Dermis blood vessel endothelial cell (primary cell): ENCODE measurements at regions not wholly inside any gene's neighbourhood (a gene's known extent, or its start where the extent isn't known, plus 50 kb on each side); places are given as distances from the start of the nearest gene placed in this dataset.
"Not testable (repeated sequence)": the region's sequence is repeated elsewhere in the genome, so short reads cannot be mapped to it uniquely, and the experiment has no call there.

ENCODE experiments used
- DNase-seq: peaks from one replicate; pipeline ENCODE4 v3.0.0; 2010

DNA sequence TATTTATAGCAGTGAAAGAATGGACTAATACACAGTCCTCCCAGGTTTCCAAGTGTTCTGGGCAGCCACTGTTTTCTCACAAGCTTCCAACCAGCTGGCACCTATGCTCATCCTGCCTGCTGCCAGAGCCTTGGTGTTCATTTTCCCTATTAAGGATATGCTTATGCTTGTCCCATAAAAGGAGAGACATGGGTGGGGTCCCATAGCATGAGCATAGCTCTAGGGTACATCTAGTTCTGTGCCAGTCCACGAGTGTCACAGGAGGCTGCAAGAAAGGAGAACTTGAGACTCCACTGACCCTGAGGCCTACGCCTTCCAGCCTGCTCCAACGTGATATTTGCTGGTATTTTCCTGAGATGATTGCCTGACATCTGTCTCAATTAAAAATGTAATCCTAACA lies 192.4 kb upstream of the PTGFR start:
- DNase-seq, result no peak

- no peak for DNase-seq
Observed at GRCh38 chr1:78301141-78301540, 189.6 kb upstream of the PTGFR start.

- DNase-seq, result peak; percentile 44
Observed at GRCh38 chr1:78303620-78304019, 187.2 kb upstream of the PTGFR start.

- no peak for DNase-seq
Observed at GRCh38 chr1:78304341-78304740, 186.4 kb upstream of the PTGFR start.

GRCh38 chr1:78304761-78305160 lies 186.0 kb upstream of the PTGFR start:
- no peak for DNase-seq

GRCh38 chr1:78310261-78310660 lies 180.5 kb upstream of the PTGFR start:
- DNase-seq, result not testable (repeated sequence)

- no peak for DNase-seq
Observed at GRCh38 chr1:78318011-78318410, 172.8 kb upstream of the PTGFR start.

DNA sequence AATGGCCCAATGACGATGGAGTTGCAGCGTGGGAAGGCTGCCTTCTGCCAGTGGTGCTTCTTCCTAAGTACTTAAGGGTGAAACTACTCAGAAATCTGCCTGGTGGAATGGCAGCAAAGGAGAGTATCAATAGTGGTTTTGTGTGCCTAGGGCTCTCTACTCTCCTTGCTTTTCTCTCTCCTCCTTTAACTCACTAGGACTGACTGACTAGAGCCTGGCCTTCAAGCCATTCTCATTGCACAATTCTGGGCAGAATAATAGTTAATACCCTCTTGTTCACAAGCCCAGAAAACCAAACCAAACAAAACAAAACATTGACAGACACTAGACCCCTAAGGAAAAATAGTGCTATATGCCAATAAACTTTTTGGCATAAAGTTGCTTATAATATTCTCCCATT lies 171.2 kb upstream of the PTGFR start:
- no peak for DNase-seq

- no peak for DNase-seq
Observed at GRCh38 chr1:78322928-78323680, 167.7 kb upstream of the PTGFR start.

DNA sequence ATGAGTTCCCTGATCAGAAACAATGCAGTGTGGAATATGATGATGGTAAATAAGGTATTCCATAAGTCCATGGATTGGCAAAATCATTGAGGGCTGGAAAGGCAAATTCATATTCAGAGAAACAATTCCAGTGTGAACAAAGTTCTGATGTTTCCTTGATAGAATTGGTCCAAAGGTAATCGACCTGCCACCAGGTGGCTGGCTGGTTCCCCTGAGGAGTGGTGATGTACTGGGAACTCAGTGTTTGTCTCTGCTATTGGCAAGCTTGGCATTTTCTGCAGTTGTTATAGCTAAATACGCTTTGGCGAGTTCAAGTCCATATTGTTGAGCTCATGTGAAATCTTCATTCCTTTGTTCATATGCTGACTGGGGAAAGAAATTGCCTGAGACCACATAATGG lies 165.5 kb upstream of the PTGFR start:
- DNase-seq, result no peak

- DNase-seq, result no peak
Observed at GRCh38 chr1:78329475-78329874, 161.3 kb upstream of the PTGFR start.

- no peak for DNase-seq
Observed at GRCh38 chr1:78331799-78332198, 159.0 kb upstream of the PTGFR start.

- DNase-seq, result peak; percentile 43
Observed at GRCh38 chr1:78333502-78333901, 157.3 kb upstream of the PTGFR start.

DNA sequence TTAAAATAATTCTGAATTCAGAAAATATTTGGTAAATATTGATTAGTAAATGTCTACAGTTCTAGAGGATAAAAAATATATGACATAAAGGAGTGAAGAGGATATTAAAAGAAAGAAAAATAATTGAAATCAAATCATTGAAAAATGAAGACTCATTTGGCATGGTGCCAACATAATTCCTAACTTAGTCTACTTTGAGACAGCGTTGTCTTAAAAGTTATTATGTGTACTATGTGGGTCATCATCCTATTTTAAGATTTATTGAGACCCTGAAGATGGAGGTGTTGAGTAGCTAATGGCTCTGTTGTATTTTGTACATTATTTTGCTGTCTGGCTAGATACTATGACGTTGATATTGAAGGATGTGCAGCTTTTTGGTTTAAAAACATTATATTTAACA lies 156.7 kb upstream of the PTGFR start:
- DNase-seq, result no peak

GRCh38 chr1:78334952-78335351 lies 155.8 kb upstream of the PTGFR start:
- no peak for DNase-seq

DNA sequence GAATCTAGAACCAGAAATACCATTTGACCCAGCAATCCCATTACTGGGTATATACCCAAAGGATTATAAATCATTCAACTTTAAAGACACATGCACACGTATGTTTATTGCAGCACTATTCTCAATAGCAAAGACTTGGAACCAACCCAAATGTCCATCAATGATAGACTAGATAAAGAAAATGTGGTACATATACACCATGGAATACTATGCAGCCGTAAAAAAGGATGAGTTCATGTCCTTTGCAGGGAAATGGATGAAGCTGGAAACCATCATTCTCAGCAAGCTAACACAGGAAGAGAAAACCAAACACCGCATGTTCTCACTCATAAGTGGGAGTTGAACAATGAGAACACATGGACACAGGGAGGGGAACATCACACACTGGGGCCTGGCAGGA lies 154.0 kb upstream of the PTGFR start:
- not testable (repeated sequence) for DNase-seq

- DNase-seq, result peak; percentile 12
Observed at GRCh38 chr1:78339490-78339889, 151.3 kb upstream of the PTGFR start.

GRCh38 chr1:78340006-78340405 lies 150.8 kb upstream of the PTGFR start:
- DNase-seq, result peak; percentile 53

GRCh38 chr1:78348496-78349284 lies 142.1 kb upstream of the PTGFR start:
- DNase-seq, result no peak

DNA sequence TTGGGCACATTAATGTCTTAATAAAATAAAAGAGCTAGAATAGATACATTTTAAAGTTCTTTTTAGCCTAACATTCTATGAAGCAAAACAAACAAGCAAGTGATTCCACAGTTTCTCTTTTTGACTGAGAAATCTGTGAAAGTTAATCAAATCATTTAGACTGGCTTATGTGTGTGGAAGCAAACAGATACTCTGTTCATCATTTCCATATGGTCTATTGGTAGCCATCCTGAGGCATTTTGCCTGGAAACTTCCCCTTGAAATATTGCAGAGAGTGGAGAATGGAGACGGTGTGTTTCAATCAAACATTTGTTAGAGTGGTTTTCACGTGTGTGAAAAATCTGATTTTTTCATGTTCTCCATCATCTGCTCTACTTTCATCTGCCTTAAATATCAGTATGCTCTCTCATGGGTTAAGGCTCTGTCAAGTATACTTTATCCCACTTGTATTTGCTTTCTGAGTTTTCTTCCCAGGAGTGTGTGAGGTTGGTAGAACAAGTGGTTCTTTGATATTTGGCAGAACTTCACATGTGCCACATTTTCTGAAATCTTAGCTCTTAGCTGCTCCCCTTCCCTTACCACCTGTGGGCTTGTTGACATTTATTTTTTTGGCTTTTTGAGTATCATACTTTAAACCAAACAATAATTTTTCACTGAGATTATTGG lies 139.1 kb upstream of the PTGFR start:
- no peak for DNase-seq

GRCh38 chr1:78355656-78356055 lies 135.1 kb upstream of the PTGFR start:
- DNase-seq, result no peak

- no peak for DNase-seq
Observed at GRCh38 chr1:78358165-78358564, 132.6 kb upstream of the PTGFR start.

DNA sequence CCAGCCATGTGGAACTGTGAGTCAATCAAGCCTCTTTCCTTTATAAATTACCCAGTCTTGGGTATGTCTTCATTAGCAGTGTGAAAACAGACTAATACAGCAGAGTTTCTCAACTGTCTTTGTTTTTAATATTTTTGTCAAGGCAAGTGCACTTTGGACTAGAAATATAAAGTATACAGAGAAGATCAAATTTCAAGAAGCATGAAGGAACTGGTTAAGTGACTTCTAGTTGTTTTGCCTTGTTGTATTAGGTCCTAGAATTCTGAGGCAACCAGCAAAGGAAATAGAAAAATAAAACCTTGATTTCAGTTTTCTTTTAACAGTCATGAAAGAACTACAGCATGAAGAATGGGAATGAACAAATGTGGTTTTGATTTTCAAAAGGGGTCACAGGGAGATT lies 131.1 kb upstream of the PTGFR start:
- no peak for DNase-seq

DNA sequence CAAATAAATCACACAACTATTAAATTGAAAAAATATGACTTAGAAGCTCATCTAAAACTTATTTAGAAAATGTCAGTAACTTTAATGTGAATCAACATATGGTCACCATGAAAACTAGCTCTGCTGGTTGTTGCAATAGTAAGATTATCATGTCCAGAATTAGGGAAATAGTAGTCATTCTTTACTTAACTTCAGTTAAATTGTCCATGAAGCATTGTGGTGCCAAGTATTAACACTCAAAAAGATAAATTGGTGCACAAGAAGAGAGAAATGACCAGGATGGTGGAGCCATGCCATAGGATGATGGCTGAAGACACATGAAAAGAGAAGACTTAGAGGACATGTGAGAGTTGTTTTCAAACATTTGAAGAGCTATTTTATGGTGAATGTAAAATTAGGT lies 130.2 kb upstream of the PTGFR start:
- DNase-seq, result no peak
